ENCODE measurements at regions not wholly inside any gene's neighbourhood (a gene's known extent, or its start where the extent isn't known, plus 50 kb on each side); places are given as distances from the start of the nearest gene placed in this dataset.

DNA sequence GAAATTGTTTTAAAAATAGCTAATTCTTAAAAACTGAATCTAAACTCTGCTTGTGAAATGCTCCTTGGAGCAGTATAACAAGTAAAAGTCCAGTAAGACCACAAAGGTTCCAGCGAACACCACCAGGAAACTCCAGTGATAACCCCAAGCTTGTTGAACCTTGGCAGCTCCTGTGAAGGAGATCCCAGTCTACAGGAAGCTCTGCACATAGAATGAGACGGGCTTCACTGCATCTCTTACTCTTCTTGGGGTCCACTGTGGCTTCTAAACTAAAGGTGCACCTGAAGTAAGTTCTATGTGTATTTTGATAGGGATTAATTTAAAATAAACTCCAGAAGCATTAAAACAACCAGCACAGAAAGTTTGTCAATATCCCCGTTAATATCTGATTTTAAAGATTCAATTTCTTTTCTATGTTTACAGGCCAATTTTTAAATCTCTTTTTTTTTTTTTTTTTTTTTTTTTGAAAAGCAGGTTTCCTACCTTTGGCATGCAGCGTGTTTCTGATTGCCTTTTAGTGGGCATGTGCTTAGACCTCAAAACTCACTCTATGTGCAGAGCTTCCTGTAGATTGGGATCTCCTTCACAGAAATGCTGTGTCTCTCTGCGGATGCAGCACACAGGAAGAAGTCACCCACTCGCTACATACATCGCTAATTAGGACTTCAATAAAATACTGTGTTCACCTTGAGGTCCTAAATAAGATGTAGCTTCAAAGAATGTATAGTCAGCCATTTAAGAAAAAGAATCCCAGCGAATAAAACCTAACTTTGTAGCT, 508.5 kb downstream of the KLF12 start:
- 84 to 90% methylated on average over 8 of the region's 8 CpGs for WGBS, 2 donors

DNA sequence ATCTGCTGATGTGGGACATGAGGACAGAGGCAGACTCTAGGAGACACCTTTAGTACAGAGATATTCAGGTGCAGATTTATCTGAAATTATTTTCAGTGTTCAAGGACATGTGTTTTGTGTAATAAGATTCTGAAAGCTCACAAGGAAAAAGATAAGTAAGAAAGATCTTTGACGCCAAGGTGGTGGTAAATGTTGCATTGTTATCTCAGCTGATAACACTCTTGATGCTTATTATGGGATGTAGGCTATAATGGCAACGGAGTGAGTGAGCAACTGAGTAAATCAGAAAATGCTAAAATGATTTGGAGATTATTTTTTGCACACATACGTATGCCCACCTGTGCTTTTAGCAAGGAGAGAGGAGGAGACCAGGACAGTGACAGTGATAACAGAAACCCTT, 510.9 kb downstream of the KLF12 start:
- H3K4me1 ChIP-seq, result peaks cover 0 to 6% (median 0%) of the 10 kb centered on the region in 4 donors
- no peaks in the 10 kb centered on the region for H3K36me3 ChIP-seq
- DNase-seq (ENCODE audit: low spot score in 2 of 2), result no peak
- no peak overlapping the region for H3K27ac ChIP-seq
- no peak overlapping the region for H3K4me3 ChIP-seq
- WGBS, 2 donors, result 71 to 79% methylated on average over 3 of the region's 3 CpGs
- H3K27me3 ChIP-seq, result no peaks in the 10 kb centered on the region
- no peaks in the 10 kb centered on the region for H3K9me3 ChIP-seq
- TF ChIP-seq EP300 (IDR thresholded peaks at IDR 0.05) (no peak), POLR2A (IDR thresholded peaks at IDR 0.05) (no peak)
- TF ChIP-seq, protein P1, sequence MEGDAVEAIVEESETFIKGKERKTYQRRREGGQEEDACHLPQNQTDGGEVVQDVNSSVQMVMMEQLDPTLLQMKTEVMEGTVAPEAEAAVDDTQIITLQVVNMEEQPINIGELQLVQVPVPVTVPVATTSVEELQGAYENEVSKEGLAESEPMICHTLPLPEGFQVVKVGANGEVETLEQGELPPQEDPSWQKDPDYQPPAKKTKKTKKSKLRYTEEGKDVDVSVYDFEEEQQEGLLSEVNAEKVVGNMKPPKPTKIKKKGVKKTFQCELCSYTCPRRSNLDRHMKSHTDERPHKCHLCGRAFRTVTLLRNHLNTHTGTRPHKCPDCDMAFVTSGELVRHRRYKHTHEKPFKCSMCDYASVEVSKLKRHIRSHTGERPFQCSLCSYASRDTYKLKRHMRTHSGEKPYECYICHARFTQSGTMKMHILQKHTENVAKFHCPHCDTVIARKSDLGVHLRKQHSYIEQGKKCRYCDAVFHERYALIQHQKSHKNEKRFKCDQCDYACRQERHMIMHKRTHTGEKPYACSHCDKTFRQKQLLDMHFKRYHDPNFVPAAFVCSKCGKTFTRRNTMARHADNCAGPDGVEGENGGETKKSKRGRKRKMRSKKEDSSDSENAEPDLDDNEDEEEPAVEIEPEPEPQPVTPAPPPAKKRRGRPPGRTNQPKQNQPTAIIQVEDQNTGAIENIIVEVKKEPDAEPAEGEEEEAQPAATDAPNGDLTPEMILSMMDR (IDR thresholded peaks at IDR 0.05), result no peak

More for the DNA sequence above, 508.5 kb downstream of the KLF12 start:
- Histone ChIP-seq H3K27ac (no peak overlapping the region), H3K4me1 (peaks cover 0 to 6% (median 0%) of the 10 kb centered on the region in 4 donors), H3K27me3 (no peaks in the 10 kb centered on the region), H3K36me3 (no peaks in the 10 kb centered on the region), H3K9me3 (no peaks in the 10 kb centered on the region), H3K4me3 (no peak overlapping the region)
- no peak for TF ChIP-seq EP300 (IDR thresholded peaks at IDR 0.05)
- TF ChIP-seq, protein P1 (IDR thresholded peaks at IDR 0.05), result no peak
- no peak for TF ChIP-seq POLR2A (IDR thresholded peaks at IDR 0.05)
- DNase-seq (ENCODE audit: low spot score in 2 of 2), result no peak

DNA sequence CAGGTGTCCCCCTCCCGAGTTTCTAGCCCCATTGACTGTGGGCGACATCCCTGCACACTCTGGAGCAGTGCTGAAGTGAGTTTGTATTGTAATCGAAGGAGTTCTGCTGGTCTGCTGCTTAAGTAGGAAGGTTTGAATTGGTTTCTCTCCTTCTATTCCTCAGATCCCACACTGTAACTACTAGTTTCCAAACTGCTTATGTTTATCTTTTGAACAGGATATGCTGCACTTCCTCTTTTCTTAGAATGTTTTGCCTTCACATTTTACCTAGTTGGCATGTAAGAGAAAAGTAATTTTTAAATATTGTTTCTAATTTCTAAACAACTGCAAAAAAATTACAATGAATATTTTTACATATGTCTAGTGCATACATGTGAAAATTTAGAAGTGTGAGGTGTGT, 511.8 kb downstream of the KLF12 start:
- DNase-seq (ENCODE audit: low spot score in 2 of 2), result no peak
- TF ChIP-seq EP300 (IDR thresholded peaks at IDR 0.05), result no peak
- no peak for TF ChIP-seq POLR2A (IDR thresholded peaks at IDR 0.05)
- TF ChIP-seq, protein P1 (IDR thresholded peaks at IDR 0.05), result no peak
- H3K4me3 ChIP-seq, result no peak overlapping the region
- H3K36me3 ChIP-seq, result no peaks in the 10 kb centered on the region
- H3K27me3 ChIP-seq, result no peaks in the 10 kb centered on the region
- peaks cover 0 to 6% (median 0%) of the 10 kb centered on the region in 4 donors for H3K4me1 ChIP-seq
- 51 to 70% methylated on average over 3 of the region's 3 CpGs for WGBS, 2 donors
- H3K27ac ChIP-seq, result no peak overlapping the region
- H3K9me3 ChIP-seq, result no peaks in the 10 kb centered on the region

DNA sequence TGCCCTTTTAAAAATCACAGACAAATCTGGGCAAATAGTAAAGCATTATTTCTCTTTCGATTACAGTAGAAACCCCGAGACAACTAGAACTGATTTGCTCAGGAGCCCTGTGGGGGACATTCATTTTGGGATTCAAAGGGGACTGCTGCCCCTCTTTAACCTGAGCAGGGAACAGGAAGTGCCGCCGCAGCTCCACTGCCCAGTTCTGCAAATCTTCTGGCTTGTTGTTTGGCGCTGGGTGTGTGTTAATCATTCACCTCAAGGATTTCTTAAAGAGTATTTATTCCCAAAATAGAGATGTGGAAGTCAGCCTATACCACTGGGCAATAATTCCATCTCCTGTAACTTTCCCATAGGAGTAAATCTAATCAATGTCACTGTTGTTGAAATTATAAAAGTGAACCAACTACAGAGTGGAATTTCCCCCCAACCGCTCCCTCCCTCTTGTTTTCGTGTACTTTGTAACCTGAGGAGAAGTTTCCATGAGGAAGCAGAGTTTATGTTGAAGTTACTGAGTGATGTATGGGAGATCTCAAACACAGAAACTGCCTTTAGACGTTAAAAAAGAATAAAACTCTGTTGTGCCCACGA, 515.8 kb downstream of the KLF12 start:
- H3K27ac ChIP-seq, result no peak overlapping the region
- no peaks in the 10 kb centered on the region for H3K36me3 ChIP-seq
- no peaks in the 10 kb centered on the region for H3K9me3 ChIP-seq
- no peak for DNase-seq (ENCODE audit: low spot score in 2 of 2)
- H3K4me3 ChIP-seq, result no peak overlapping the region
- TF ChIP-seq POLR2A (IDR thresholded peaks at IDR 0.05) (no peak), EP300 (IDR thresholded peaks at IDR 0.05) (no peak)
- TF ChIP-seq, protein P1 (IDR thresholded peaks at IDR 0.05), result no peak
- WGBS, 2 donors, result 55 to 59% methylated on average over 9 of the region's 9 CpGs
- no peaks in the 10 kb centered on the region for H3K27me3 ChIP-seq
- peaks cover 0 to 6% (median 0%) of the 10 kb centered on the region in 4 donors for H3K4me1 ChIP-seq

DNA sequence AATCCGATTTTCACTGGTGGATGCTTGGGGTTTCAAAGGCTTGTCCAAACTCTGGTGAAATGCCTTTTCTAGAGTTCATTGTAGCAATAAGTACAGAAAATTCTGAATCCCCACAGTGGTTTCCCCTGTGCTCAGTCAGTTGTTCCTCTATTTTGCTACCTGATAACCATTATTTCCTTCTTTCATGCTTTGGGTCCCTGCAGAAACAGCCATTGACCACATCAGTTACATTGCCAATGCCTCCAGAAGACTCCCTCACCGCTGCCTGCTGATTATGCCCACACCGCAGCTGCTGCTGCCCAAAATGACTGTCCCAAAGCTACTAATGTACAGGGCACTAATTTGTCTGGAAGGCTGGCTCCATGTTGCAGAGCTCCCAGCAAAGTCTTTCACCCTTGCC, 517.3 kb downstream of the KLF12 start:
- H3K4me3 ChIP-seq, result no peak overlapping the region
- no peak overlapping the region for H3K27ac ChIP-seq
- no peaks in the 10 kb centered on the region for H3K27me3 ChIP-seq
- WGBS, 2 donors, result 86 to 95% methylated on average over 3 of the region's 3 CpGs
- H3K4me1 ChIP-seq, result no peaks in the 10 kb centered on the region
- TF ChIP-seq POLR2A (IDR thresholded peaks at IDR 0.05) (no peak), EP300 (IDR thresholded peaks at IDR 0.05) (no peak)
- TF ChIP-seq, protein P1 (IDR thresholded peaks at IDR 0.05), result no peak
- DNase-seq (ENCODE audit: low spot score in 2 of 2), result no peak
- no peaks in the 10 kb centered on the region for H3K36me3 ChIP-seq
- no peaks in the 10 kb centered on the region for H3K9me3 ChIP-seq
